ENCODE measurements at regions not wholly inside any gene's neighbourhood (a gene's known extent, or its start where the extent isn't known, plus 50 kb on each side); places are given as distances from the start of the nearest gene placed in this dataset.

DNA sequence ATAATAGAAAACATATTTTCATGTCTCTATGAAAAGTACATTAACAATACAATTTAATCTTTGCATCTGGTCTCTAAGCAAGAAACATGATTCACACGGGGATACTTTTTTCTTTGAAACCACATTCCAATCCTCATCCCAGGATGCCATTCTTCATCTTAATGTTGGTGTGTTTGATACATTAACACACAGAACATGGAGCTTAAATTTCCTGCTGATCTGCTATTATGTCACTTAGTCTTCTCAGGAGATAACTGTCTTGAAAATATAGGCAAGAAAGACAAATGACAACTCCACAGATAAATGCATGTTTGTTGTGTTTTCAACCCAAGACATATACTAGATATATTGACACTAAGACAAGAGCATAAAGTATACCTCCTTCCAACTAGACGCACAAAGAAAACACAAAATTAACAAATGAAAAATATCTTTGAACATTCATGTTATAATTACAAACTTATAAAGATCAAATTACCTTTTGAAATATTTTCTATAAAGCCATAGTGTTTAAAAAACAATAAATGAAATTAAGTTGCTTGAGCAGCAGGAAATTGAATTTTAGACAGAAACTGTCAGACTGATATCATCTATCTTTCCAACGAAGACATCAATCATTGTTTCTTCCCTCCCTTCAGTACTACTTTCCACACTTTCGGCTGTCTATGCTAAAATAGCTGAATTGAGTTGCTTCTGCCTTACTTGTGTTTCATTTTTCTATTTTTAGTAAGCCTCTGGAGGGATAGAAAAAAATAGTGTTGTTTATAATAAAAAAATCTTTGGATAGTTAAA, 1676.7 kb upstream of the CDH9 start:
- no peak overlapping the region for H3K27ac ChIP-seq
- DNase-seq (no peak), ATAC-seq (no peak)
- TF ChIP-seq CTCF (IDR thresholded peaks at IDR 0.05) = no peak
- no peaks in the 10 kb centered on the region for H3K27me3 ChIP-seq (ENCODE audit: low read depth)
- H3K4me3 ChIP-seq = no peak overlapping the region
- no peaks in the 10 kb centered on the region for H3K4me1 ChIP-seq
- intact Hi-C loops (cut with DNase I) = no loop called here
- H3K9me3 ChIP-seq = no peaks in the 10 kb centered on the region
- H3K36me3 ChIP-seq = no peaks in the 10 kb centered on the region

DNA sequence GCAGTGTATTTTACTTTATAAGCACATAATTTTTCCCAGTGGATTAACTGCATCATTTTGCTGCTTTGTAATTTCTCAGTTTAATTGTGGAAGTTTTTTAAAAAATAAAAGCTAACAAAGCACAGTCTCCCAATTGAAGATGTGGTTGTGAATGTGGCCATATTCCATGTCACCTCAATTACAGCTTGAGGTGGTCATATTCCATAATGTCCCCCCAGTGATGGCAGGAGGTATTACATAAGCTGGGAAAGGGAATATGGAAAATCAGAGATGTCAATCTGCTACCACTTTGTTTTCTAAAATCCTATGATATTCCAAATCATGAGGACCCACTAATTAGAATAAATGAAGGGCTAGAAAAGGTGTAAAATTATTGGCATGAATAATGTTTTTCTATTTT, 1672.0 kb upstream of the CDH9 start:
- intact Hi-C loops (cut with DNase I) = no loop called here
- H3K27ac ChIP-seq = no peak overlapping the region
- H3K4me1 ChIP-seq = no peaks in the 10 kb centered on the region
- no peaks in the 10 kb centered on the region for H3K9me3 ChIP-seq
- no peaks in the 10 kb centered on the region for H3K27me3 ChIP-seq (ENCODE audit: low read depth)
- TF ChIP-seq CTCF (IDR thresholded peaks at IDR 0.05) = no peak
- no peak overlapping the region for H3K4me3 ChIP-seq
- DNase-seq (no peak), ATAC-seq (no peak)
- H3K36me3 ChIP-seq = no peaks in the 10 kb centered on the region

- H3K36me3 ChIP-seq = no peaks in the 10 kb centered on the region
- DNase-seq = no peak
- H3K4me3 ChIP-seq = no peak overlapping the region
- ATAC-seq = no peak
- no peaks in the 10 kb centered on the region for H3K27me3 ChIP-seq (ENCODE audit: low read depth)
- H3K27ac ChIP-seq = no peak overlapping the region
- no peaks in the 10 kb centered on the region for H3K9me3 ChIP-seq
- intact Hi-C loops (cut with DNase I) = no loop called here
- no peak for TF ChIP-seq CTCF (IDR thresholded peaks at IDR 0.05)
- H3K4me1 ChIP-seq = no peaks in the 10 kb centered on the region
Observed at GRCh38 chr5:28708472-28708871, 1670.1 kb upstream of the CDH9 start.

DNA sequence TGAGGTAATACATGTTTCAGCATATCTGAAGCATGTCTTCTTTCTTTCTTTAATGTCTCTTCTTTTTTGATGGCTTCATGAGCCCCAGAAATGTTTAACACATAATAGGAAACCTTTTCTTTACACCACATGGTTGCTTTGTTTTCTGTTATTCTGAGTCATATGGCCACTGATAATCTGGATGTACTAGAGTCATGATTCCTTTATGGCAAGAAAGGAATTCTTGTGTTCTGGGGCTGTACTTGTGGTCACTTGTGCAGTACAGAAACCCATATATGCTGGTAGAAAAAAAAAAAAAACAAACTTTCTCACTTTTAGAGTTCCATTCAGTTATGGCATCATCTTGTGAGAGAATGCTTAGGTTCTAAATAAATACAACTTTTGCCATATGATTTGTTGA, 1669.3 kb upstream of the CDH9 start:
- H3K27ac ChIP-seq = no peak overlapping the region
- no peak for ATAC-seq
- H3K36me3 ChIP-seq = no peaks in the 10 kb centered on the region
- H3K4me3 ChIP-seq = no peak overlapping the region
- no peaks in the 10 kb centered on the region for H3K4me1 ChIP-seq
- H3K27me3 ChIP-seq (ENCODE audit: low read depth) = no peaks in the 10 kb centered on the region
- no peak for DNase-seq
- H3K9me3 ChIP-seq = no peaks in the 10 kb centered on the region
- intact Hi-C loops (cut with DNase I) = no loop called here
- TF ChIP-seq CTCF (IDR thresholded peaks at IDR 0.05) = no peak

GRCh38 chr5:28703651-28704260, 1665.4 kb upstream of the CDH9 start:
- Histone ChIP-seq H3K27me3 (ENCODE audit: low read depth) (no peaks in the 10 kb centered on the region), H3K4me1 (no peaks in the 10 kb centered on the region), H3K36me3 (no peaks in the 10 kb centered on the region), H3K9me3 (peaks cover 3% of the 10 kb centered on the region), H3K27ac (no peak overlapping the region), H3K4me3 (no peak overlapping the region)
- TF ChIP-seq CTCF (IDR thresholded peaks at IDR 0.05) = no peak
- intact Hi-C loops (cut with DNase I) = no loop called here
- DNase-seq (no peak), ATAC-seq (no peak)
